ENCODE measurements at regions not wholly inside any gene's neighbourhood (a gene's known extent, or its start where the extent isn't known, plus 50 kb on each side); places are given as distances from the start of the nearest gene placed in this dataset.

GRCh38 chr2:177020524-177021119 lies 192.0 kb upstream of the HNRNPA3 start:
- no peak for DNase-seq (ENCODE audit: low read depth)

- DNase-seq (ENCODE audit: low read depth), result no peak
These were observed 190.8 kb upstream of the HNRNPA3 start for GRCh38 chr2:177021706-177022343.

- DNase-seq (ENCODE audit: low read depth), result no peak
These were observed 187.8 kb upstream of the HNRNPA3 start for GRCh38 chr2:177024765-177025164.

DNA sequence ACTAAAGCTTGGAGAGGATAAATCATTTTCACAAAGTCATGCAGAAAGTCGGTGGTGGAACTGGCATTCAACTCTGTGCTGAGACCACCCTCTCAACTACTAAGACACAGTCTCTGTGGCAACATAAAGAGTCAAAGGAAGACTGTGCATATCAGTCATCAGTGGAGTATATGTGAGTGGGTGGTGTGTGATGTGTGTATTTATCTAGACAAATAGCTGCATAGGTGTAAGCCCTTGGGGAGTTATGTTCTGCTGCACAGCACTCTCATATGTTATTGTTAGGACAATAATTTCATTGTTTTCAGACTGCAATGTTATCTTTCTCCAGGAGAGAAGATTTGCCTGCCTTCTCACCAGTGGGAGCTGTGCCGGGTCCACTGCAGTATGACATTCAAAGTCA lies 186.3 kb upstream of the HNRNPA3 start:
- no peak for DNase-seq (ENCODE audit: low read depth)

GRCh38 chr2:177026956-177027355 lies 185.6 kb upstream of the HNRNPA3 start:
- DNase-seq (ENCODE audit: low read depth), result no peak

- DNase-seq (ENCODE audit: low read depth), result no peak
These were observed 184.3 kb upstream of the HNRNPA3 start for GRCh38 chr2:177028296-177028695.

DNA sequence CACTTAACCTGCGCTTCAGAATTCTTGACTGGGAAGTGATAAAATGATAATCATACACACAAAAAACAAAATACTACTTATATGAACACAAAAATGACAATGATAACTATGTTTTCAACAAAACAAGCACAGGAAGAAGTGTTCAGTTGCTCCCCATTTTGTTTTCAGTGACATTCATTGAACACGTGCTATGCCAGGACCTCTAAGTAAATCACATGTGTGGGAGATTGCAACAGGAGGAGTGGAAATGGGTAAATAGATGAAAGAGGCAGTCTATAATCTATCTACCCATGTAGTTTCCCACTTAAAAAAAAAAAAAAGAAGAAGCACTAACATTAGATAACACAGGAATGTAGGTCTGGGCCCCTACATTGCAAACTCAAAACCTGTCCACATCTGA lies 183.5 kb upstream of the HNRNPA3 start:
- DNase-seq (ENCODE audit: low read depth), result no peak

- no peak for DNase-seq (ENCODE audit: low read depth)
These were observed 183.1 kb upstream of the HNRNPA3 start for GRCh38 chr2:177029501-177029900.

GRCh38 chr2:177029901-177030300 lies 182.7 kb upstream of the HNRNPA3 start:
- DNase-seq (ENCODE audit: low read depth), result no peak

- DNase-seq (ENCODE audit: low read depth), result no peak
These were observed 182.0 kb upstream of the HNRNPA3 start for GRCh38 chr2:177030451-177031105.

DNA sequence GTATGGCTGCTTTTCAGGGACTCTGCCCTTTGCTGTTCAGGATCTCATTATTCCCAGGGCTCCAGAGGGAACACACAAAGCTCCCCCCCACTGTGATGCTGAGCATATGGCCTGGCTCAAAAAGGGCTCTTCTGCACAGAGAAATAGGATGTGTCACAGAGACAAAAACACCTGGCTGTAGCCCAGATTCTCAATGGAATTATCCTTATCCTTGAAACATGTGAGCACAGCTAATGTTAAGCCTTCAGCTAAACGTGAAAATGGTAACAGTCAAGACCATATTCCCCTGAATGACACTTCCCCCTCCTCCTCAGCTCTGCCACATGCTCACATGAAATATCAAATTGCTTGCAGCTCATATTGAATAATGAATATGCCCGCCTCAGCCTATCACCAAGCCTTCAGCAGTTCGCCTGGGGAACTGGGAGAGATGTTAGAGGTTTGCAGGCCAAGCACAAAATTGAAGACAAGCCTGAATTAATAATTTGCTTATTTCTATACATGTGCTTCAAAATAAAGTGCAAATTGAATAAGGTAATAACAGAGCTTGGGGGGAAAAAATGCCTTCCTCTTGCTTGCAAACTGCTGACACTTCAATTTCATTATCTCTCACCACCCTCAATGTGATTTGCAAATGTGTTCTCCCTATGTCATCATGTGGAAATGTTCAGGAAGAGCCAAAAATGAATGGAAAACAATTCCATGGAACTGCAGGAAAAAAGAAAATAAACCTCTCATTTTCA lies 181.0 kb upstream of the HNRNPA3 start:
- no peak for DNase-seq (ENCODE audit: low read depth)

DNA sequence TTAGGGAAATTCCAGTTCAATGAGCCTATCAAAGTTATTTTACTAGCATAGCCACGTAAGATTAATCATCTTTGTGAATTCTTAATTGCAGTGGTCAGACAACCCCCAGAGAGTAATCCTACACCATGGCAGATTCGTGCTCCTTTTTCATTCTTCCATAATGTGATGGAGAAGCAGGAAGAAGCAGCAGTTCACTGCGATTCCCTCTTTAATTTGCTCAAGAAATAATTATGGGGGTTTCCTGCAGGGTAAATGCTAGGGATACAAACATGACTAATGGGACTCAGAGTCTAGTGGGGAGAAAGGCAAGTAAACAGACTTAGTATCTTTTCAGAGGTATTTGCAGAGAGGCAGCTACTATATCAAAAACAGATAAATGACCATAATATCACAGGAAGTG lies 175.8 kb upstream of the HNRNPA3 start:
- DNase-seq (ENCODE audit: low read depth), result no peak

DNA sequence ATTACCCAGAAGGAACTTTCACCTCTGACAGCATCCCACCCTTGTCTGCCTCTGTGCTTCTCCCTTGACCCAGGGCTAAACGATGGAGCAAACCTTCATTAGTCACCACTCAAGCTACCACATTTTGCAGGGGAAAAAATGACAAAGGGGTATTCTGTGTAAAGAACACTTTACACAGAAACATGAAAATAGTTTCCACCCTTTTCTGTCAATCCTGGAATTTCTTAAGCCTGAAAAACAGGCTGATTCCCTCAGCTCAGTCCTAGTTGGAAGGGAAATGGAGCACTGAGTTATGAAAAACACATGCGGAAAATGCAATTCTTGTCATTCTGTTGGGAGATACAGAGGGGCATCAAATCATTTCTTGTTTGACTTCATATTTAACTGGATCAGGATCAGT lies 175.0 kb upstream of the HNRNPA3 start:
- no peak for DNase-seq (ENCODE audit: low read depth)

DNA sequence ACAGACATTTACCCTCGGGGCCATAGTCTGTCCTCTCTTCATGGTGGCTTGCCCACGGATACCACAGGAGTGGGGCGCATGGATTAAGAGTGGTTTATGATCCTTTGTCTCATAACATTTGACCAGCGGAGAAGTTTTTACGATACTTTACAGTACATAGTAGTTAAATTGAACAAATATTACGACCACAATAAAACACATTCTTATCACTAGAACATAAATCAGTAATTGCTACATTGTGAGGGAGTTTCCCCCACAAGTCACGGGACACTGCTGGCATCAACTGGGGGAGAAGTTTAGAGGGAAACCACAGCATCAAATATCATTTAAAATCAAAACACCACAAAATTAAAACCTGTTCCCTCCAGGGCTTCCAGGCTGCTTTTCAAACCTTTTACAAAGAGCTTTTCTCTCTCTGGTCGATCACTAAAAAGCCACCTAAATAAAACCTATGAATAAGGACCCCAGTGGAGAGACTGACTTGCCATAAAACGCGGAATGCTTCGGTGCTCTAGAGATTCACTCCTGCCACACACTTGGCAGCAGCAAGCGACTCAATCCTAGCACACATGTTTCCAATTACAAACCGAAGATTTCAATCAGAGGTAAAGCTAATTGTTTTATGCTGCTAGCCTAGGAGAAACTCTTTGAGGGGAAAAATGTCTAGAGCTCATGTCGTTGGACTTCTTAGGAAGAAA lies 173.7 kb upstream of the HNRNPA3 start:
- DNase-seq (ENCODE audit: low read depth), result no peak

GRCh38 chr2:177042311-177042710 lies 170.3 kb upstream of the HNRNPA3 start:
- DNase-seq (ENCODE audit: low read depth), result no peak

GRCh38 chr2:177044671-177045070 lies 167.9 kb upstream of the HNRNPA3 start:
- no peak for DNase-seq (ENCODE audit: low read depth)

- DNase-seq (ENCODE audit: low read depth), result no peak
These were observed 163.6 kb upstream of the HNRNPA3 start for GRCh38 chr2:177048981-177049380.

- no peak for DNase-seq (ENCODE audit: low read depth)
These were observed 161.3 kb upstream of the HNRNPA3 start for GRCh38 chr2:177051278-177051677.

GRCh38 chr2:177052471-177052870 lies 160.1 kb upstream of the HNRNPA3 start:
- no peak for DNase-seq (ENCODE audit: low read depth)

GRCh38 chr2:177053038-177053437 lies 159.6 kb upstream of the HNRNPA3 start:
- no peak for DNase-seq (ENCODE audit: low read depth)

DNA sequence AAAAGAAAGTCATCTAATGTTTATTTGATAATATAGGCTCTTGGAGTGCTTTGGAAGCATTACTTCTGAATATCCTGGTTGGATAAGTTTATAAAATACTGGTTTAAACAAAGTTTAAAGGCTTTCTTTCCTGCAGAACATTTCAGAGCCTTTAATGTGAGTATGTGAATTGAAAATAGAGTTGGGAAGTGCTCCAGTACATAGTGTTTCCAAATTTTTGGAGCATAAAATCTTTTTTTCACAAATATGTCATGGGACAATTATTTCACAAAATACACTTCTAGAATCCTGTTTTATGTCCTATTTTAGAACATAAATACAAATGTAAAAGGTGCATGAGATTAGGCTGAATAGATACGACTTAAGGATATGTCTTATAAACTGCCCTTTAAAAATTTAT lies 158.9 kb upstream of the HNRNPA3 start:
- DNase-seq (ENCODE audit: low read depth), result no peak

- DNase-seq (ENCODE audit: low read depth), result no peak
These were observed 156.1 kb upstream of the HNRNPA3 start for GRCh38 chr2:177056481-177056929.
